Endothelial cell of umbilical vein (primary cell): ENCODE measurements at regions not wholly inside any gene's neighbourhood (a gene's known extent, or its start where the extent isn't known, plus 50 kb on each side); places are given as distances from the start of the nearest gene placed in this dataset.

Experiments
- BruUV-seq: library from RNA; stranded (reverse); fragments of 400-500 nt; replicated peaks from 2 replicates; lab custom pipeline; 2021; lab: Mats Ljungman, UMichigan
- CTCF ChIA-PET: fragments of 300-600, 350-600 bp; sonication (Branson Sonifier 250); formaldehyde crosslinking; loops from one replicate; lab custom pipeline; 2021; ENCODE audit warnings: antibody characterized with exemption, inconsistent platforms; lab: Charles Lee
- POLR2A ChIA-PET: fragments of 300-600, 350-600 bp; sonication (Branson Sonifier 250); formaldehyde crosslinking; loops from one replicate; lab custom pipeline; 2021; ENCODE audit warnings: antibody characterized with exemption, inconsistent platforms; lab: Charles Lee
- DNase-seq: peaks from one replicate; pipeline ENCODE4 v3.0.0-alpha.2; 2011; ENCODE audit warnings: low read depth, low spot score
- FAIRE-seq: peaks from 2 replicates; lab custom pipeline; 2011; peaks lifted over from hg19 to GRCh38; lab: Jason Lieb, UNC
- H2AFZ ChIP-seq: 2 replicates; pipeline ENCODE4 v1.6.0; 2012; ENCODE audit warnings: low read depth, low read length, control low read depth, inconsistent platforms
- H3K27ac ChIP-seq: 2 replicates; pipeline ENCODE4 v1.5.1; 2011; ENCODE audit warnings: low read depth, mild to moderate bottlenecking, control low read depth, low read length, moderate library complexity; ENCODE audit not compliant: insufficient read depth
- H3K27me3 ChIP-seq, 2 experiments: 2 replicates each; pipeline versions ENCODE4 v1.6.0 to v1.6.1; 2011; ENCODE audit warnings: low read length in 2 of 2, mixed read lengths in 1 of 2; ENCODE audit not compliant: control insufficient read depth in 2 of 2, insufficient read depth in 2 of 2
- H3K36me3 ChIP-seq, 2 experiments: 2 replicates in 1 of 2; 3 replicates in 1 of 2; pipeline ENCODE4 v1.5.1; 2011; ENCODE audit warnings: low read length in 2 of 2, mild to moderate bottlenecking in 1 of 2, moderate library complexity in 1 of 2; ENCODE audit not compliant: control insufficient read depth in 2 of 2, insufficient read depth in 2 of 2; ENCODE audit errors: extremely low read depth in 1 of 2
- H3K4me1 ChIP-seq: 3 replicates; pipeline ENCODE4 v1.5.1; 2011; ENCODE audit warnings: mild to moderate bottlenecking, low read length; ENCODE audit not compliant: control insufficient read depth, insufficient read depth; ENCODE audit errors: extremely low read depth
- H3K4me2 ChIP-seq: 2 replicates; pipeline ENCODE4 v1.6.1; 2011; ENCODE audit warnings: low read length, control low read depth, mixed read lengths; ENCODE audit not compliant: insufficient read depth
- H3K4me3 ChIP-seq, 3 experiments: fragments of 200-600 bp in 1 of 3; sonication (generic), shearing (Covaris generic) in 1 of 3; replicated peaks in 1 of 3; 2 replicates each; pipeline ENCODE4 v1.5.1; 2011 to 2016; ENCODE audit warnings: control low read depth in 3 of 3, low read length in 3 of 3, mild to moderate bottlenecking in 2 of 3, inconsistent platforms in 1 of 3, low read depth in 1 of 3, moderate library complexity in 1 of 3; ENCODE audit not compliant: insufficient read depth in 1 of 3
- H3K79me2 ChIP-seq: 2 replicates; pipeline ENCODE4 v1.6.0; 2012; ENCODE audit warnings: low read length, inconsistent platforms; ENCODE audit not compliant: control insufficient read depth, insufficient read depth
- H3K9ac ChIP-seq: replicated peaks from 2 replicates; pipeline ENCODE3; 2011; ENCODE audit warnings: low read length, control low read depth; ENCODE audit not compliant: insufficient read depth; ENCODE audit errors: extremely low read depth
- H3K9me1 ChIP-seq: replicated peaks from 3 replicates; pipeline ENCODE4 v1.6.0; 2011; ENCODE audit warnings: mild to moderate bottlenecking, low read length; ENCODE audit not compliant: control insufficient read depth, insufficient read depth; ENCODE audit errors: extremely low read depth
- H3K9me3 ChIP-seq: replicated peaks from 2 replicates; pipeline ENCODE4 v1.5.1; 2012; ENCODE audit warnings: low read length, inconsistent platforms; ENCODE audit not compliant: control insufficient read depth, insufficient read depth
- H4K20me1 ChIP-seq: replicated peaks from 2 replicates; pipeline ENCODE3; 2011; ENCODE audit warnings: mild to moderate bottlenecking, low read length; ENCODE audit not compliant: control insufficient read depth, insufficient read depth; ENCODE audit errors: extremely low read depth
- EZH2 ChIP-seq: IDR thresholded peaks from 2 replicates; pipeline ENCODE4 v1.6.1; 2012; ENCODE audit warnings: borderline replicate concordance, low read depth, mild to moderate bottlenecking, moderate library complexity, low read length, inconsistent platforms; ENCODE audit not compliant: severe bottlenecking
- FOS ChIP-seq: IDR thresholded peaks from 2 replicates; pipeline ENCODE4 v1.6.1; 2011; ENCODE audit warnings: mild to moderate bottlenecking, low read length, moderate library complexity, borderline replicate concordance; ENCODE audit not compliant: insufficient read depth
- MYC ChIP-seq: IDR thresholded peaks from one replicate; pipeline ENCODE4 v1.6.1; 2011; ENCODE audit warnings: mild to moderate bottlenecking, low read depth, low read length
- POLR2A ChIP-seq: IDR thresholded peaks from 2 replicates; pipeline ENCODE4 v1.6.1; 2012; ENCODE audit warnings: low read depth, mild to moderate bottlenecking, control low read depth, low read length
- POLR2AphosphoS5 ChIP-seq: IDR thresholded peaks from 2 replicates; pipeline ENCODE4 v1.6.1; 2012; ENCODE audit warnings: low read depth, mild to moderate bottlenecking, control low read depth, low read length, moderate library complexity; ENCODE audit not compliant: insufficient read depth
- dilution Hi-C: fragments of 300-500 bp; cut with MboI; formaldehyde crosslinking; loops from one replicate; pipeline ENCODE4 v1.15.0; 2019; ENCODE audit warnings: low sequenced_read_pairs; ENCODE audit not compliant: extremely low pct_ligation_motif_present
- intact Hi-C: fragments of 100-400 bp; cut with micrococcal nuclease; formaldehyde crosslinking; loops from one replicate; pipeline ENCODE4 v1.10.0; 2022
- TF ChIP-seq, protein P1 (sequence below): IDR thresholded peaks from 2 replicates; pipeline ENCODE4 v1.6.1; 2011; ENCODE audit not compliant: insufficient read depth, insufficient read length
- TF ChIP-seq, protein P2 (sequence below), 2 donors: IDR thresholded peaks; 1 replicate in 1 of 2; 2 replicates in 1 of 2; pipeline ENCODE4 v1.5.1; 2011; ENCODE audit warnings: low read length in 2 of 2, mild to moderate bottlenecking in 2 of 2, moderate library complexity in 2 of 2, control low read depth in 1 of 2, inconsistent platforms in 1 of 2, low read depth in 1 of 2; ENCODE audit not compliant: insufficient read depth in 1 of 2; ENCODE audit errors: extremely low read depth in 1 of 2

DNA sequence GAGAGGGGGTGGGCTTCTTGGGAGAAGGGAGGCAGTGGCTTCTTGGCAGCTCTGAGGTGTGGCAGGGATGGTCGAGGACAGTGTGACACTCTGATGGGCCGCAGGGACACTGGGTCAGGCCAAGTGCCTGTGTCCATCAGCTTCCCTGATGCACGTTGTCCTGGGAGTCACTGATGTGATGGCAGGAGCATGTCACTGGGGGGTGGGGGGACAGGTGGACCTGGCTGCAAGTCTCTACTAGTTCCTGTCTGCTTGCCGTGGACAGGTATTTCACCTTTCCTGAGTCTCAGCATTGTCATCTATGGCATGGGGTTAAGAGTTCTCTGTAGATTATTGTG is 592.9 kb downstream of the TBC1D22A start:
- Histone ChIP-seq H3K9me1 (no peaks in the 10 kb centered on the region), H3K4me3 (no peak overlapping the region), H3K4me2 (no peak overlapping the region), H3K4me1 (no peaks in the 10 kb centered on the region), H3K9me3 (no peaks in the 10 kb centered on the region), H4K20me1 (no peaks in the 10 kb centered on the region), H2AFZ (no peak overlapping the region), H3K27me3 (no peaks in the 10 kb centered on the region), H3K36me3 (no peaks in the 10 kb centered on the region), H3K79me2 (no peaks in the 10 kb centered on the region), H3K27ac (no peak overlapping the region), H3K9ac (no peak overlapping the region)
- CTCF ChIA-PET = no interaction called here
- BruUV-seq = no TSS peak
- TF ChIP-seq EZH2 (no peak), MYC (no peak), POLR2AphosphoS5 (no peak), FOS (no peak), POLR2A (no peak)
- TF ChIP-seq, protein P1, sequence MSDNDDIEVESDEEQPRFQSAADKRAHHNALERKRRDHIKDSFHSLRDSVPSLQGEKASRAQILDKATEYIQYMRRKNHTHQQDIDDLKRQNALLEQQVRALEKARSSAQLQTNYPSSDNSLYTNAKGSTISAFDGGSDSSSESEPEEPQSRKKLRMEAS = no peak
- TF ChIP-seq, protein P2, sequence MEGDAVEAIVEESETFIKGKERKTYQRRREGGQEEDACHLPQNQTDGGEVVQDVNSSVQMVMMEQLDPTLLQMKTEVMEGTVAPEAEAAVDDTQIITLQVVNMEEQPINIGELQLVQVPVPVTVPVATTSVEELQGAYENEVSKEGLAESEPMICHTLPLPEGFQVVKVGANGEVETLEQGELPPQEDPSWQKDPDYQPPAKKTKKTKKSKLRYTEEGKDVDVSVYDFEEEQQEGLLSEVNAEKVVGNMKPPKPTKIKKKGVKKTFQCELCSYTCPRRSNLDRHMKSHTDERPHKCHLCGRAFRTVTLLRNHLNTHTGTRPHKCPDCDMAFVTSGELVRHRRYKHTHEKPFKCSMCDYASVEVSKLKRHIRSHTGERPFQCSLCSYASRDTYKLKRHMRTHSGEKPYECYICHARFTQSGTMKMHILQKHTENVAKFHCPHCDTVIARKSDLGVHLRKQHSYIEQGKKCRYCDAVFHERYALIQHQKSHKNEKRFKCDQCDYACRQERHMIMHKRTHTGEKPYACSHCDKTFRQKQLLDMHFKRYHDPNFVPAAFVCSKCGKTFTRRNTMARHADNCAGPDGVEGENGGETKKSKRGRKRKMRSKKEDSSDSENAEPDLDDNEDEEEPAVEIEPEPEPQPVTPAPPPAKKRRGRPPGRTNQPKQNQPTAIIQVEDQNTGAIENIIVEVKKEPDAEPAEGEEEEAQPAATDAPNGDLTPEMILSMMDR (IDR thresholded peaks at IDR 0.05; ENCODE audit: extremely low read depth in 1 of 2, insufficient read depth in 1 of 2, low read depth in 1 of 2, low read length in 2 of 2) = no peak
- dilution Hi-C loops = no loop called here
- POLR2A ChIA-PET = no interaction called here
- intact Hi-C loops = no loop called here
- FAIRE-seq (no peak), DNase-seq (no peak)
